ENCODE measurements at regions not wholly inside any gene's neighbourhood (a gene's known extent, or its start where the extent isn't known, plus 50 kb on each side); places are given as distances from the start of the nearest gene placed in this dataset.

DNA sequence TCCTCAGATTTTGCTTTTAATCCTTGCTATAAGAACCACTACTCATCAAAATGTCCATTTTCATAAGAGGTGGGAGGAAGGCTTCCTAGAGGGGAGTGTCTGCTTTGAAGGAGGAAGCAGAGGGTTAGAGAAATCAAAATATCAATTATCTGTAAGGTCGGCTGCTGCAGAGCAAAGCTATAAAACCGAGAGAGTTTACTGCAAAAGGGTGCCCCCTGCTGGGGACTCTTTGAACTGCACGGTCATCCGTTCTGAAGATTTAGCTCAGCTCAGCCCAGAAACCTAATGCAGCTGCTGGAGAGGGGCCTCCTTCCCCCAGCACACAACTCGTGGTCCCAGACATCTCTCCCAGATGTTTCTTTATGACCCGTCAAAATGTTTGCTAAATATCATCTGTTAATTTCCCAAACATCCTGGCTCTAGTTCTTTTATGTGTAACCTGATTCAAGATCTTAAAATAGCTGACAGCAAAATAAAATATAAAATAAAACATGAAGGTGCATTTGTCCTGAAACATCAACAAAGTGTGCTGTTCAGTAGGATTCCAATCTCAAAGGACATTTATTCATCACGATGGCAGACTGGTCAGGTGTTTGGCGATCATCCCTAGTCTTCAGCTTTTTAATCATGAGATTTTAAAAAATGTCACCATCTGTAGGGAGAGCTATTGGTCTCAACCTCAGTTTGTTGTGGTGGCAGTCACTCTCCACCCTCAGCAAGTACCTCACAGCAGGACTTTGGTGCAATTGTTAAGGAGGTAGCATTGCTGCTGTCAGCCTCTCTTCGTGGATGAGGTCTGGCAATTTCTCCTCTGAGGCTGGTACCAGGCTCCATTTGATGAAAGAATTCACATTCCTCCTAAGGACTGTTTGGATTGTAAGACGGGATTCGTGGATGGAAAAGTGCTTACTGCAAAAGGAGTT is 185.9 kb downstream of the MTX2 start:
- TF ChIP-seq POLR2AphosphoS5 (IDR thresholded peaks at IDR 0.05; ENCODE audit: borderline replicate concordance, low read depth, low read length) (no peak), FOXP2 (optimal IDR thresholded peaks at IDR 0.05; ENCODE audit: control extremely low read depth, extremely low read length, insufficient read depth) (no peak)
